ENCODE measurements at regions not wholly inside any gene's neighbourhood (a gene's known extent, or its start where the extent isn't known, plus 50 kb on each side); places are given as distances from the start of the nearest gene placed in this dataset.
A peak's percentile ranks its signal among the peaks of the same experiment; 100 is the strongest.

DNA sequence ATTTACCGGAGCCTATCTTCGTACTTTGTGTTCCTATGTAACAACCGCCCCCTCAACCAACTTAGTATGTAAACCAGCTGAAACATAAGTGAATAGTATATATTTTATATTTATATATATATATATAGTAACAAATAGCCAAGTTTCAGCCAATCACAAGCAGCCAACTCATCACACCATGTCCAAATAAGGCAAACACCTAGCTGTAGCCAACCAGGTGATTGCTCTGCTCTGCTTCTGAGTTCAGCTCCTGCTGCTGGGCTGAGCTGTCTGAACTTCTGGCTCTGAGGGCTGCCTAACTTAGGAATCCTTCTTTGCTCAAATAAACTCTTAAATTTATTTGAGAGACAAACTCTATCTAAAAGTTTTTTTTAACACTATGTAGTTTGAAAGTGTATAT, 101.6 kb upstream of the SOX4 start:
- 100% methylated on average over 1 of the region's 3 CpGs for WGBS (ENCODE audit: insufficient coverage, low lambda C conversion rate)

DNA sequence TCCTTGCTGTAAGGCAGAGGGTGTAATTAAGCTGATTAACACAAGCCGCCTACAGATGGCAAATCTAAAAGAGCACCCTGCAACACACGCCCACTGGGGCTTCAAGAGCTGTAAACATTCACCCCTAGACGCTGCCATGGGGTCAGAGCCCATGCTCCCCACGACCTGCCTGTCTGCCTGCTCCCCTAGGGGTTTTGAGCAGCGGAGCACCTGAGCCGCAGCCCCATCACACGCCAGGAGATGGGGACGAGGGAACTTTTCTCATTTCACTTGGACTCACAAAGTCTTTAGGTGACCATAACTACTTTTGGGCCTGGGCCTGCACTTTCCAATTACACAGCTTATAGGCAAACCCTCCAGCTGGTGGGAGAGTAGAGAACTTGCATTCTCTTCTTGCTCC, 99.0 kb upstream of the SOX4 start:
- Histone ChIP-seq H3K4me1 (ENCODE audit: control insufficient read depth, insufficient read depth, low read length) (no peaks in the 10 kb centered on the region), H3K27me3 (ENCODE audit: control insufficient read depth, insufficient read depth, low read length) (no peaks in the 10 kb centered on the region), H3K27ac (ENCODE audit: low read length) (no peak overlapping the region), H3K9me3 (ENCODE audit: control insufficient read depth, low read depth, low read length) (no peaks in the 10 kb centered on the region), H3K4me3 (ENCODE audit: low read length) (no peak overlapping the region), H3K36me3 (ENCODE audit: control insufficient read depth, insufficient read depth, low read length) (no peaks in the 10 kb centered on the region)
- no peak for DNase-seq
- WGBS (ENCODE audit: insufficient coverage, low lambda C conversion rate) = no CpG with 5 or more reads among the region's 8 CpGs

More for the DNA sequence above, 101.6 kb upstream of the SOX4 start:
- DNase-seq = no peak
- Histone ChIP-seq H3K27me3 (ENCODE audit: control insufficient read depth, insufficient read depth, low read length) (no peaks in the 10 kb centered on the region), H3K36me3 (ENCODE audit: control insufficient read depth, insufficient read depth, low read length) (no peaks in the 10 kb centered on the region), H3K4me3 (ENCODE audit: low read length) (no peak overlapping the region), H3K4me1 (ENCODE audit: control insufficient read depth, insufficient read depth, low read length) (no peaks in the 10 kb centered on the region), H3K27ac (ENCODE audit: low read length) (no peak overlapping the region), H3K9me3 (ENCODE audit: control insufficient read depth, low read depth, low read length) (no peaks in the 10 kb centered on the region)

DNA sequence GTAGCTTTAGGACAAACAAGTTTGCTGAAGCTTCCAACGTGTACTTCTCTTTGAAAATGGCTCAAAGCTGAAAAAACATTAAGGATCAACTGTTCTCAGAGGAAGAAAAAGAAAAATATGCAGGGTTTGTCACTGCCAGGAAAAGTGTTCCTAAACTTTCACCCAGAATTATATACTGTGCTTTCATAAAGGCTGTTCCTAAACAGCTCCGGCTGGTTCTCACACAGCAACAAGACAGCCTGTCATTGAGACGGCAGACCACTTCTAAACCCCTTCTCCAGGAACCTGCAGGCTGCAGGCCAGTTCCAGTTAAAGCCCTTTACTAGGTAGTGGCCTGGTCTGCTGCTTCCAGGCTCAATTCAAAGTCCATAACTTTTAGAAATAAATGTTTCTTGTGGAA, 97.4 kb upstream of the SOX4 start:
- no CpG with 5 or more reads among the region's 3 CpGs for WGBS (ENCODE audit: insufficient coverage, low lambda C conversion rate)
- DNase-seq = no peak

DNA sequence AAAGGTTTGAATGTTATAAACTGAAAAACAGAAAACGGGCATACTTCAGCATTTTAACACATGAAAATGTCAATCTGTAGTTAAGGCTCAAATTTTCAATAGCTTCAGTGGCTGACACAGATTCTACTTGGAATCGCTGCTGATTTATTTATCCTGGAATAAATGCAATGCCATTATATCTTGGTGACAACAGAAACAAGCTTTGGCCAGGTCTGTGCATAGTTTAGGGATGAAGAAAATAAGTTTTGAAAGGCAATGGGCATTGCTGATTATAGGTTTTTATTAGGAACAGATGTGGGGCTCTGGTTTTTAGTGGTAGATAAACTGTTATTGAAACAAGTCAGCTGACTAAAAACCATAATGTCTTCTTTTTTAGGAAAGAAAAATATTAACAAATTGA, 96.8 kb upstream of the SOX4 start:
- 86% methylated on average over 1 of the region's 2 CpGs for WGBS (ENCODE audit: insufficient coverage, low lambda C conversion rate)
- DNase-seq = no peak
- Histone ChIP-seq H3K27ac (ENCODE audit: low read length) (no peak overlapping the region), H3K27me3 (ENCODE audit: control insufficient read depth, insufficient read depth, low read length) (no peaks in the 10 kb centered on the region), H3K4me3 (ENCODE audit: low read length) (no peak overlapping the region), H3K4me1 (ENCODE audit: control insufficient read depth, insufficient read depth, low read length) (peaks cover 3% of the 10 kb centered on the region), H3K36me3 (ENCODE audit: control insufficient read depth, insufficient read depth, low read length) (no peaks in the 10 kb centered on the region), H3K9me3 (ENCODE audit: control insufficient read depth, low read depth, low read length) (no peaks in the 10 kb centered on the region)

More for the DNA sequence above, 97.4 kb upstream of the SOX4 start:
- no peak overlapping the region for H3K4me3 ChIP-seq (ENCODE audit: low read length)
- H3K36me3 ChIP-seq (ENCODE audit: control insufficient read depth, insufficient read depth, low read length) = no peaks in the 10 kb centered on the region
- no peaks in the 10 kb centered on the region for H3K27me3 ChIP-seq (ENCODE audit: control insufficient read depth, insufficient read depth, low read length)
- H3K9me3 ChIP-seq (ENCODE audit: control insufficient read depth, low read depth, low read length) = no peaks in the 10 kb centered on the region
- no peak overlapping the region for H3K27ac ChIP-seq (ENCODE audit: low read length)
- no peaks in the 10 kb centered on the region for H3K4me1 ChIP-seq (ENCODE audit: control insufficient read depth, insufficient read depth, low read length)

DNA sequence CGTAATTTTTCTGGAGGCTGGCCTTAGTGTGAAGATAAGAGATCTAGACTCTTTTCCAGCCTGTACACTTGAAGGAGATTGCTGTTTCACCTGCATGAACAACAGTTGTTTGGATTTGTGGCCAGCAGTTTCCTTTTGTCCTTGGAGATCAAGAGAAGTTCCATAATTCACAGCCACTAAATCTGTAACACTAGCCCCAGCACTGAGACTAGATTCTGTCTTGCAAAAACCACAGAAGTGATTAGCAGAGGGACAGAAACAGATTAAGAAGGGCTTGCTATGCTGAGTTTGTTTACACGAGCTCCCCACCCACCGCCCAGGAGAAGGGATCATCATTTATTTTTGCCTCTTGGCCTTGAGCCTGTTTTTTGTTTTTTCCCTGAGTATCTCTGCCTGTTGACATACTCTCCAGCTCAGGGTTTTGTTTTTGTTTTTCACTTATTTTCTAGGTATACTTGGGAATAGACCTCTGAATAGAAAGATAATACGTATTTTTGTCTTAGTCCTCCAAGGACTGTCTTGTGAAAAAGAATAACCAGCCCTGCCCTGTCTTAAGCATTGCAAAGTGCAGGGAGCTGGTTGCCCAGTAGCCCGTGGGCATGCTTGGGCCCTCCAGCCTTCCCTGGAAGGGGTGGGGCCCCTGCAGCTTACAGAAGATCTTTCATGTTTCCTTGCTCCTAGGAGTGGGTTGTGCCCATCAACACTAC, 93.1 kb upstream of the SOX4 start:
- no peaks in the 10 kb centered on the region for H3K9me3 ChIP-seq (ENCODE audit: control insufficient read depth, low read depth, low read length)
- WGBS (ENCODE audit: insufficient coverage, low lambda C conversion rate) = no CpG with 5 or more reads among the region's 5 CpGs
- no peaks in the 10 kb centered on the region for H3K36me3 ChIP-seq (ENCODE audit: control insufficient read depth, insufficient read depth, low read length)
- DNase-seq = no peak
- no peak overlapping the region for H3K4me3 ChIP-seq (ENCODE audit: low read length)
- no peak overlapping the region for H3K27ac ChIP-seq (ENCODE audit: low read length)
- peaks cover 8% of the 10 kb centered on the region for H3K4me1 ChIP-seq (ENCODE audit: control insufficient read depth, insufficient read depth, low read length)
- no peaks in the 10 kb centered on the region for H3K27me3 ChIP-seq (ENCODE audit: control insufficient read depth, insufficient read depth, low read length)

DNA sequence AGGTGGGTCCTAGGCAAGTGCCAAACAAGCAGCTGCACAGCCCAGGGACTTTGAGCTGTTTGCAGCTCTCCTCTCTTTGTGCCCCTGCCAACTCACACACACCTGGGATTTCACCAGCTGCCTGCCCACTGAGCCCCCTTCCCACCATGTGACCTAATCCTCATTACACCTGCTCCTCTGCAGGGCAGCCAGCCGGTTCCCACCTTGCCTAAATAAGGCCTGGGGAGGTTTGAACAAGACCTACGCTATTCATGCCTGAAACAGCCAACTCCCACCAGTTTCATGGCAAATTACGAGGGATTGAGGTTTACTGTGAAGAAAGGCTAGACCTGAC, 92.6 kb upstream of the SOX4 start:
- WGBS (ENCODE audit: insufficient coverage, low lambda C conversion rate) = no CpG with 5 or more reads among the region's 3 CpGs
- Histone ChIP-seq H3K36me3 (ENCODE audit: control insufficient read depth, insufficient read depth, low read length) (no peaks in the 10 kb centered on the region), H3K27me3 (ENCODE audit: control insufficient read depth, insufficient read depth, low read length) (no peaks in the 10 kb centered on the region), H3K4me1 (ENCODE audit: control insufficient read depth, insufficient read depth, low read length) (peaks cover 8% of the 10 kb centered on the region), H3K4me3 (ENCODE audit: low read length) (no peak overlapping the region), H3K9me3 (ENCODE audit: control insufficient read depth, low read depth, low read length) (no peaks in the 10 kb centered on the region), H3K27ac (ENCODE audit: low read length) (no peak overlapping the region)
- DNase-seq = peak; percentile 9 to 48

DNA sequence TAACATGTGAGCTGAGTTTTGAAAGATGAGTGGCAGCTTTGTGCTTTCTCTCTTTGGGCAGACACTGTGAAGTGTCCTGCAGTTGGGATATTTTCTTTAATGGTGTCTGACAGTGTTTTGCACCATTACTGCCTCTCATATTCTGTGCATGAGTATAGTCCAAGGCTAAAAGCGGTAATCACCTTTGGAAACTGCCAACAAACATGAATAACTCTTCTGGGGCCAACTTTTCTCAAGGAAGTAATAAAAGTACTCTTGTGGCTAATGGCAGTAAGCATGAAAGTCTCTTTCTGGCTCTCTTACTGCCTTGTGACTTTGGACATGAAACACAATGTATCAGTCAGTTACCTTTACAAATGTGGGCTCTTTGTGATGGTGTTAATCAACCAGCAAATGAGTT, 91.7 kb upstream of the SOX4 start:
- Histone ChIP-seq H3K4me1 (ENCODE audit: control insufficient read depth, insufficient read depth, low read length) (peaks cover 8% of the 10 kb centered on the region), H3K9me3 (ENCODE audit: control insufficient read depth, low read depth, low read length) (no peaks in the 10 kb centered on the region), H3K36me3 (ENCODE audit: control insufficient read depth, insufficient read depth, low read length) (no peaks in the 10 kb centered on the region), H3K4me3 (ENCODE audit: low read length) (no peak overlapping the region), H3K27ac (ENCODE audit: low read length) (no peak overlapping the region), H3K27me3 (ENCODE audit: control insufficient read depth, insufficient read depth, low read length) (no peaks in the 10 kb centered on the region)
- no CpG with 5 or more reads among the region's 1 CpG for WGBS (ENCODE audit: insufficient coverage, low lambda C conversion rate)
- DNase-seq = peak in 1 of 2 donors; percentile 66

DNA sequence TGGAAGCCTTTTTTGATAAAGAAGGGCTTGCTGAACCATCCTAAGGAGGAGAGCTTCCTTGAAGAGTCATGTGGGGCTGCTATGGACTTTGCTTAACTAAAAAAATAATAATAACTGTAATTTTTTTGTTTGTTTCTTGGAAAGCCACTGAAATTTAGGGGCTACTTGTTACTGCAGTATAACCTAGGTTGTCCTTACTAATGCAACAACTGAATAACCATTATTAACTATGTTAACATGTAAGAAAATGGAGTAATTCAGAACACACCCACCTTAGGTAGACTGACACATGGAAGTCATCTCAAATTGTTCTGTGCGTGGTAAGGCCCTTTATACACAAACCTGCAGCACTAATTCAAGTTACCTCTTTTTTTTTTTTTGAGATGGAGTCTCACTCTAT, 90.9 kb upstream of the SOX4 start:
- no peak for DNase-seq
- Histone ChIP-seq H3K27me3 (ENCODE audit: control insufficient read depth, insufficient read depth, low read length) (no peaks in the 10 kb centered on the region), H3K27ac (ENCODE audit: low read length) (no peak overlapping the region), H3K4me1 (ENCODE audit: control insufficient read depth, insufficient read depth, low read length) (peaks cover 8% of the 10 kb centered on the region), H3K4me3 (ENCODE audit: low read length) (no peak overlapping the region), H3K9me3 (ENCODE audit: control insufficient read depth, low read depth, low read length) (no peaks in the 10 kb centered on the region), H3K36me3 (ENCODE audit: control insufficient read depth, insufficient read depth, low read length) (no peaks in the 10 kb centered on the region)
- WGBS (ENCODE audit: insufficient coverage, low lambda C conversion rate) = no CpG with 5 or more reads among the region's 1 CpG

DNA sequence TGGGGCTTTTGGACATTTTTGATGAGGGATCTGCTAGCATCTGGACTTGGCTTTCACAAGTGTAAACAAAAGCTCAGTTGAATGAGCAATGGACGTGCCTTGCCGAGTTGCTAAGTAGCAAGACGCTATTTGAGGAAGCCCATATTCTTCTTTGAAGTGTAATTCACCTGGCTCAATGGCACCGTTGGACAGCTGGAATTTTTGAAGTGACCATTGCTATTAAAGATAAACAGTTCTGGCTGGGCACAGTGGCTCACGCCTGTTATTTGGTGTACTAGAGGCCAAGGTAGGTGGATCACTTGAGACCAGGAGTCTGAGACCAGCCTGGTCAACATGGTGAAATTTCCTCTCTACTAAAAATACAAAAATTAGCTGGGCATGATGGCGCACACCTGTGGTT, 88.8 kb upstream of the SOX4 start:
- Histone ChIP-seq H3K9me3 (ENCODE audit: control insufficient read depth, low read depth, low read length) (no peaks in the 10 kb centered on the region), H3K27ac (ENCODE audit: low read length) (no peak overlapping the region), H3K27me3 (ENCODE audit: control insufficient read depth, insufficient read depth, low read length) (no peaks in the 10 kb centered on the region), H3K4me1 (ENCODE audit: control insufficient read depth, insufficient read depth, low read length) (peaks cover 8% of the 10 kb centered on the region), H3K36me3 (ENCODE audit: control insufficient read depth, insufficient read depth, low read length) (no peaks in the 10 kb centered on the region), H3K4me3 (ENCODE audit: low read length) (no peak overlapping the region)
- WGBS (ENCODE audit: insufficient coverage, low lambda C conversion rate) = no CpG with 5 or more reads among the region's 6 CpGs
- DNase-seq = no peak

DNA sequence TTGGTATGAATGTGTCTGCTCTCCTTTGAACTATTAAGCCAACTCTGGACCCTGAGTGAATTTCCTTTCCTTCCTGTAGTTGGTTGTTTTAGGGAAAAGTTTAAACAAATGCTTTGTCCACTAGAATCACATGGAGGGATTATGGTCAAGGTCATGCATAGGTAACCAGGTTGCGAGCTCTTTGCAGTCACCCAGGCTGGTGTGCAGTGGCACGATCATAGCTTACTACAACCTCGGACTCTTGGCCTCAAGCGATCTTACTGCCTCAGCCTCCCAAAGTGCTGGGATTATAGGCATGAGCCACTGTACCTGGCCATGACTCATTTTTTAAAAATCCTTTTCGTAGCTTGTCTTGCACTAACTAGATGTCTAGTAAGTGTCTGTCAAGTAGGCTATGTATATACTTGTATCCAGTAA, 88.0 kb upstream of the SOX4 start:
- H3K4me3 ChIP-seq (ENCODE audit: low read length) = no peak overlapping the region
- 100% methylated on average over 1 of the region's 5 CpGs for WGBS (ENCODE audit: insufficient coverage, low lambda C conversion rate)
- peaks cover 8% of the 10 kb centered on the region for H3K4me1 ChIP-seq (ENCODE audit: control insufficient read depth, insufficient read depth, low read length)

DNA sequence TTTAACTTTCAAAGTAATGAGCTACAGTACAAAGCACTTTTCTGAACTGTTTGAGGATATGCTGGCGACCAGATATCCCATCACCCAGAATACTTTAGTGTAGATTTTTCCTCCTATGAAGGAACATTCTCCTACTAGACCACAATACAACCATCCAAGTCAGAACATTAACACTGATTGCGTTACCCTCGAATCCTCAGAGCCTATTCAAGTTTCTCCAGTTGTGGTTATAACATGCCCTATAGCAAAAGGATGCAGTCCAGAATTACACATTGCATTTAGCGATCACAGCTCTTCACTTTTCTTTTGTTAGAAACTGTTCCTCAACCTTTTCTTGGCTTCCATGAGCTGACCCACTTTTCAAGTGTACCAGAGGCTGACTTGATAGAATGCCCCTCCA, 87.4 kb upstream of the SOX4 start:
- H3K36me3 ChIP-seq (ENCODE audit: control insufficient read depth, insufficient read depth, low read length) = no peaks in the 10 kb centered on the region
- H3K9me3 ChIP-seq (ENCODE audit: control insufficient read depth, low read depth, low read length) = no peaks in the 10 kb centered on the region
- 80% methylated on average over 1 of the region's 4 CpGs for WGBS (ENCODE audit: insufficient coverage, low lambda C conversion rate)
- H3K27me3 ChIP-seq (ENCODE audit: control insufficient read depth, insufficient read depth, low read length) = no peaks in the 10 kb centered on the region
- no peak overlapping the region for H3K4me3 ChIP-seq (ENCODE audit: low read length)
- H3K27ac ChIP-seq (ENCODE audit: low read length) = no peak overlapping the region
- peaks cover 8% of the 10 kb centered on the region for H3K4me1 ChIP-seq (ENCODE audit: control insufficient read depth, insufficient read depth, low read length)
- DNase-seq = no peak

More for the DNA sequence above, 88.0 kb upstream of the SOX4 start:
- Histone ChIP-seq H3K27me3 (ENCODE audit: control insufficient read depth, insufficient read depth, low read length) (no peaks in the 10 kb centered on the region), H3K36me3 (ENCODE audit: control insufficient read depth, insufficient read depth, low read length) (no peaks in the 10 kb centered on the region), H3K9me3 (ENCODE audit: control insufficient read depth, low read depth, low read length) (no peaks in the 10 kb centered on the region), H3K27ac (ENCODE audit: low read length) (no peak overlapping the region)
- no peak for DNase-seq

Data from large intestine (tissue), 3 donors.